NT2/D1 (cell line): ENCODE measurements at regions not wholly inside any gene's neighbourhood (a gene's known extent, or its start where the extent isn't known, plus 50 kb on each side); places are given as distances from the start of the nearest gene placed in this dataset.

Source experiments
- SUZ12 ChIP-seq: IDR thresholded peaks from 2 replicates; pipeline ENCODE4 v1.6.1; 2011; ENCODE audit not compliant: insufficient read length, insufficient read depth; ENCODE audit errors: extremely low read depth
- YY1 ChIP-seq: IDR thresholded peaks from 2 replicates; pipeline ENCODE4 v1.6.1; 2011; ENCODE audit not compliant: insufficient read length, insufficient read depth
- ZNF274 ChIP-seq: IDR thresholded peaks from 2 replicates; pipeline ENCODE4 v1.6.1; 2011; ENCODE audit warnings: mild to moderate bottlenecking, low read depth, low read length

GRCh38 chr2:67844024-67844540, 218.7 kb downstream of the C1D start:
- TF ChIP-seq ZNF274 (no peak), YY1 (no peak), SUZ12 (no peak)
